ENCODE measurements at regions not wholly inside any gene's neighbourhood (a gene's known extent, or its start where the extent isn't known, plus 50 kb on each side); places are given as distances from the start of the nearest gene placed in this dataset.

- intact Hi-C loops (cut with DNase I), result no loop called here
- ATAC-seq (ENCODE audit: poor library complexity), result peak; percentile 85
- DNase-seq, result peak; percentile 44
Measured at GRCh38 chr12:75913502-75914351, 117.8 kb downstream of the PHLDA1 start.

GRCh38 chr12:75909714-75910656 is 121.6 kb downstream of the PHLDA1 start:
- no peak for DNase-seq
- peak; percentile 10 for ATAC-seq (ENCODE audit: poor library complexity)
- intact Hi-C loops (cut with DNase I), result no loop called here

DNA sequence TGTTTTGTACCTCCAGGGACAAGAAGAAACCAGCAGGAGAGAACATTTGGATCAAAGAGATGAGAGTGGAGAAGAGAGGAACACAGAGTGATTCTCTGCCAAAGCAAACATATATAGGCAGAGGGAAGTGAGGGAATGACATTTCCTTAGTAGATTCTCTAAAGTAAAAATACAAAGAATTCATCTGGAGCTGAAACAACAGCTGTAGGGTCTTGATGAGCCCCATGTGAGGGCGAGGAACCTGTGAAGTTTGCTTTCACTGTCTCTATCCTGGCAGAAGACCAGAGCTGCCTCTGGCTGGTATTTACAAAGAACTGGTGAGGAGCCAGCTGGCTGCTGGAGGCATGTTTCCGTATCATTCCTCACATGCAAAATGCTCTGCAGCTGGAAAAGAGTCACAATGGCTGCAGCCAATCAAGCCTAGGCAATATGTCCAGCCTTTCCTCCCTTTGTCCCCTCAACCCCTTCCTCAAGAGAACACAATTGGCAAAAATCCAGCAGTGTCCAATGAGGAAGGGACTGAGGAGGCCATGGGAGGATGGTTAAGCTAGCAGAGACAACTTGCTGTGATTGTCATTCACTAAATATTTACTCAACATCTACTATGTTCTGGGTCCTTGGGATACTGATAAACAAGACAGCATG is 122.5 kb downstream of the PHLDA1 start:
- DNase-seq, result peak; percentile 82
- peak; percentile 86 for ATAC-seq (ENCODE audit: poor library complexity)
- intact Hi-C loops (cut with DNase I), result no loop called here

DNA sequence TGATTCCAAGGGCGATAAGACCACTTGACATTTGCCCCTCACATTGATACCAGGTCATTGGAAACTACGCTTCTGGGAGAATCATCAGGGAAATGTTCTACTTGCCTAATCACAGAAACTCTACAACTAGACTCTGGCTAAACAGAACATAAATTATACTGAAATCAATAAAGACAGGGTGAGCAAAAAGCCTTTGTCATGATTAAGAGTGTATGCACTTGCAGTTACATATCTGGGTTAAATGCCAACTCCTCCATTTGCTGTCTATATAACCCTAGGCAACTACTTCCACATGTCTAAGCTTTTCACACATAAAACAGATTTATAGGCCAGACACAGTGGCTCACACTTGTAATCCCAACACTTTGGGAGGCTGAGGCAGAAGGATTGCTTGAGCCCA is 125.7 kb downstream of the PHLDA1 start:
- ATAC-seq (ENCODE audit: poor library complexity), result no peak
- DNase-seq, result no peak
- intact Hi-C loops (cut with DNase I), result no loop called here

- ATAC-seq (ENCODE audit: poor library complexity) (no peak), DNase-seq (no peak)
- intact Hi-C loops (cut with DNase I), result no loop called here
Measured at GRCh38 chr12:75900781-75901254, 130.8 kb downstream of the PHLDA1 start.

DNA sequence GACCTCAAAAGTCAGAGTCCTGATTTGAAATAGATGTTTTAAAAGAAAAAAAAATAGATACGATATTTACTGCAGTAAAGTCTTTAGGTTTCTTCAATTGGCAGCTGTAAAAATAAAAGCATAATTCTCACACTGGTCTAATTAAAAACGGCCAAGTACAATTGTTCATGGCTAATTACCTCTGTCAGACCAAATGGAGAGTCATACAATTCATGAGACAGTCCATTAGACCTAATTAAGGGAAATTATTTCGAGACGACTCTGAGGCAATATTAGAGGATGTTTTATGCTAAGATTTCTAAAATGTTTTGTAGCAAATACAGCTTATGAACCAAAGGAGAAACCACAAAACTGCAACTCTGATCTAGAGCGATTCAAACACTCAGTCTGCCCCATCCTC is 131.3 kb downstream of the PHLDA1 start:
- no peak for ATAC-seq (ENCODE audit: poor library complexity)
- intact Hi-C loops (cut with DNase I), result no loop called here
- no peak for DNase-seq

- ATAC-seq (ENCODE audit: poor library complexity) (no peak), DNase-seq (no peak)
- intact Hi-C loops (cut with DNase I), result no loop called here
Measured at GRCh38 chr12:75894965-75895754, 136.4 kb downstream of the PHLDA1 start.

DNA sequence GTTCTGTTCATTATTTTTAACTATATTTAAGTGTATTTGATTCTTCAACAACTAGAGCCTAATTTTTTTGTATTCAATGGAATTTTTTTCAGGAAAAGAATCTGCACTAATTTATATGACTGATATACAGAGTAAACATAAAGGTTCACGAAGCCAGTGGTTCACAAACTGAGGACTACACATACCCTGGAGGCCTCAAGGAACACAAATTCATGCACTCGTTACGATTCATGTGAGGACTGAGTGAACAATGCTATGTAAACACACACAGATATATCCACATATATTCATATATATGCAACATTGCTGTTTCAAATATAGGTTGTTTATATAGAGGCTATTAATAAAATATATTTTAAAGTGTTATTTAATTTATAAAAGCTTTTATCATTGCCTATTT is 137.8 kb downstream of the PHLDA1 start:
- intact Hi-C loops (cut with DNase I), result no loop called here
- DNase-seq (no peak), ATAC-seq (ENCODE audit: poor library complexity) (no peak)

DNA sequence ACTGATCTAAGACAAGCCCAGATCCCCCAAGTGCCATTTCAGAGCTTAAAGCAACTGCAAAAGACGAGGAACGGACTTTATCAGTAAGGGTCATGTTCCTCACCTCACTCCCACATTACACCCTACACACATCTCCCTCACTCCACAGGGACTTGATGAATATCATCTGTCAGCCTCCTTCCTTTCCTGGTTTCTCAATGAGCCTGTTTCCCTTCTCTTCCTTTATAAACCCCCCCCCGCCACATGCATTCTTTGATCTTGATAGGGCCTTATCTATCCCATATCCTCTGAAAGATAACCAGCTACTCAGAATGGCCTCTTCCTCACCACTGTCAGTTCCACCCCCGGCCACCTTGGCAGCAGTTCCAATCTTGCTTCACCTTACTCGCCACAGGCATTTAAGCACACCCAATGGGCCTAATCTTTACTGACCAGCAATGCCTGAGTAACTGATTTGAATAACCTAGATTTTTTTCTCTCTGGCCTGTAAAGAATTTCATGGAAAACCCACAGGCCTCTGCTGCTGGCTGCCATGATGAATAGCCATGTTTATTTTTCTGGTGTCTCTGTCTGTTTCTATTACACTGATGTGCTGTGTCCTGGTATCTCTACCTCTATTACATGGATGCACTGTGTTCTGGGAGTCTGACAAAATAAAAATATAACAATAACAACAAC is 138.7 kb downstream of the PHLDA1 start:
- ATAC-seq (ENCODE audit: poor library complexity) (no peak), DNase-seq (no peak)
- intact Hi-C loops (cut with DNase I), result no loop called here

DNA sequence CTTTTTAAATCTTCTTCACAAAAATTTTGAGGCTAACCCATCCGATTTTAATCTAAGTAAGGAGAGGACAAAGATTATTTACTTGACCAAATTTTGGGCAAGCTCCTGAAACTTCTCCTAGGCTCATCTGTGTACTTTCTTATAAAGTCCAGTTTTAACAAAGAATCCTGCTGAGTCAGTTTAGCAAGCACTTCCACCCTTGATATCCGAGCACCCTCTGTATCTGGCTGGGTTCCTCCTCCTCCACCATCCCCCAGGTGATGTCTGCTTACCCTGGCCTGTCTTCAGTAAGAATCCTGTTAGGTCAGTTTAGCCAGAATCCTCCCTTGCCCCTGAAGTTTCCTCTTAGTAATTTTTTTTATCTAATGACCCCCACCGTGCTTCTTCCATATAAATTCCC is 140.5 kb downstream of the PHLDA1 start:
- DNase-seq (no peak), ATAC-seq (ENCODE audit: poor library complexity) (no peak)
- intact Hi-C loops (cut with DNase I), result no loop called here

DNA sequence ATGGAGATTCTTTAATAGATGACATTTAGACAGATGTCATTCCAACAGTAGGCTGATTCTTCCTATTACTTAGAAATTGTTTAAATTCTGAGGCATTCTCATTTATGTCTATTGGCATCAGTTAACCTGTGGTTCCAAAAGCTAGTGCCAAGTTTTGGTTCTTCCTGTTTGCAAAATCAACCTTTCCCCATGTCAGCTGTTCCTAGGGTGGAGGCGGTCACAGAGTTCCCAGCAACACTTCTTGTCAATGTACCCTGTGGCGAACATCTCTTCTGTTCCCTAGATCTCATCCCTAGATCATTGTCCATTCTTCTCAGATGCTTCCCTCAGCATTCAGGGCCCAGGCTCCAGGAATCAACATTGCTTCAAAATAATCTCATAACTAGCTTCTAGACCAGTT is 140.9 kb downstream of the PHLDA1 start:
- intact Hi-C loops (cut with DNase I), result no loop called here
- ATAC-seq (ENCODE audit: poor library complexity), result no peak
- no peak for DNase-seq

DNA sequence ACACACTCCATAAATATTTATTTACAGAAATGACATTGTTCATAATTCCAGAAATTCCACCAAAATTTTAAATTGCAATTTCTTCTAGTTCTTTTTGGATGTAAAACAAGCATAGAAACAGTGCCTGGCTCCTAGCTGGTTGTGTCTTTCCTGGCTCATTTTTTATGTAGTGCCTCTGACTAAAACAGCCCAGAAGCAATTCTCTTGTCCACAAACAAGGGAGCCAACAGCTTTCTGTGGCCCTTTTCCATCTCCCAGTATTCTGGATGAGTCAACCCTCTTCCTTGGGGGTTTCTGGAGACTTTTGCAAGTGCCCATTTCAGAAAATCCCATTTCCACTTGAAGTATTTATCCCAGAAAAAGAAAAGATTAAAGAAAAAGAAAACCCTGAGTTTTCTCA is 141.4 kb downstream of the PHLDA1 start:
- no peak for ATAC-seq (ENCODE audit: poor library complexity)
- intact Hi-C loops (cut with DNase I), result no loop called here
- DNase-seq, result no peak

- intact Hi-C loops (cut with DNase I), result no loop called here
- ATAC-seq (ENCODE audit: poor library complexity), result peak; percentile 10
Measured at GRCh38 chr12:75888874-75889613, 142.5 kb downstream of the PHLDA1 start.

DNA sequence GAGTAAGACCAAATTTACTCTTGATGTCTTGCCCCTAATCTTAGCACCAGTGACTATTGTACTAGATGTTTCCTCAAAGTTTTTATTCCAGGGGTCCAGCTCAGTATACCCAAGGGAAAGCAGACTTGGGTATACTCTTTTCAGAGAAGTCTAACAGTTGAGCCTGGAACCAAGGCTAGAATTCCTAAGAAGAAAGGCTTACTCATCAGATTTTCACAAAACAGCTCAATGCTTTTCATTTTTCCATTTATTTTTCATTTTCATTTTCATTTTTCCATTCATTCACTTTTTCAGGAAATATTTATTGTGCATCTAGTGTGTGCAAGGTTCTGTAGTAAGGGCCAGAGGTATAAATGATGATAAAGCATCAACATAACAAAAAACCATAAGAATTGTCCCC is 143.2 kb downstream of the PHLDA1 start:
- no peak for ATAC-seq (ENCODE audit: poor library complexity)
- DNase-seq, result no peak
- intact Hi-C loops (cut with DNase I), result no loop called here

More at GRCh38 chr12:75888874-75889613, 142.5 kb downstream of the PHLDA1 start:
- DNase-seq, result no peak

DNA sequence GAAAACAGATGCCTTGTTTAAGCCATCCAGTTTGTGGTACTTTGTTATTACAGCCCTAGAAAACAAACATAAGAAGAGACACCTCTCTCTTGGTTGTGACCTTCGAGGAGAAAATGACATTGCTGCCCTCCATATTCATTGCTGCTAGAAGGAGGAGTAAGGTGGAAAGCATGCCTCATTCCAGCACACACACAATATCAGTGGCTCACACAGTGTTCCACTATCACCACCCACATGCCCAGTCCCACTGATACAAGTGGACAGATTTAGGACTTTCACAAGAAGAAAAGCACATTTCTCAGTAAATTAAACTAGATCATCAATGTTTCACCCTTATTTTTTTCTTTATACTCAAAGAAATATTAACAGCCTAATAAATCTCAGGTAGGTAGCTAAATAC is 143.6 kb downstream of the PHLDA1 start:
- no peak for DNase-seq
- no peak for ATAC-seq (ENCODE audit: poor library complexity)
- intact Hi-C loops (cut with DNase I), result no loop called here

GRCh38 chr12:75884465-75884985 is 147.1 kb downstream of the PHLDA1 start:
- intact Hi-C loops (cut with DNase I), result no loop called here
- DNase-seq, result no peak
- ATAC-seq (ENCODE audit: poor library complexity), result no peak

DNA sequence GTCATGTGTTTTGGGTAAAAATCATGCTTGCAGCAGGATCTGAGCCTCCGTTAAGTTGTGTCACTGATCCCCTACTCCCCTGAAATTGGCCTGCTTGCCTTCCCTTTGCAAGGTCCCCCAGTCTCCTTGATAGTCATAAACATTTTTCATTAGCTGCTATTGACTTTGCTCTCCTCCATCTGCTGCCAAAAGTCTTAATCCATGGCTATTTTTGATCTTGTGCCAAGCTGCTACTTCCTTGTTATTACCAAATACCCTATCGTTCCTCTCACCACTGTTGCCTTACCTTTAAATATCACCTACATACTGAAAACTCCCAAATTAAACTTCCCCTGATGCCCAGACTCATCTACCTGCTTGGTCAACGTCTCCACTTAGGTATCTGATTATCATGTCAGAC is 148.3 kb downstream of the PHLDA1 start:
- no peak for DNase-seq
- intact Hi-C loops (cut with DNase I), result no loop called here
- ATAC-seq (ENCODE audit: poor library complexity), result no peak
